ENCODE measurements at regions not wholly inside any gene's neighbourhood (a gene's known extent, or its start where the extent isn't known, plus 50 kb on each side); places are given as distances from the start of the nearest gene placed in this dataset.

DNA sequence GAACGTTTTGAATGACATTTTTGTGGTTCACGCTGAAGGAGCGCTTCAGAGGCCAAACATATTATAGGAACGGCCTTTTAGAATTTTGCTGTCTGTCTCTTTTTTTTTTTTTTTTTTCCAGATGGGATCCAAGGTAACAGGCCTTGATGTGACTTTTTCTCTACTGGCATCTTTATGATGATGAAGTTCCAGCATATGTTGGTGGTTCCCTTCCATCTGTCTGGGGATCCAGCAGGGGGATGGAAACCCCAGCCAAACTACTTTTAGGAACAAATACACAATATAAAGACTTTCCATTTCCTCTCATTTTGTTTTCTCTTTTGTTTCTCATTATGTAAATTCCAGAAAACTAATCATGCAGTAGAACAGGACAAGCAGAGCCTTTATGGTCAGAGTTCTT is 239.3 kb upstream of the PRICKLE1 start:
- TF ChIP-seq, protein P1, sequence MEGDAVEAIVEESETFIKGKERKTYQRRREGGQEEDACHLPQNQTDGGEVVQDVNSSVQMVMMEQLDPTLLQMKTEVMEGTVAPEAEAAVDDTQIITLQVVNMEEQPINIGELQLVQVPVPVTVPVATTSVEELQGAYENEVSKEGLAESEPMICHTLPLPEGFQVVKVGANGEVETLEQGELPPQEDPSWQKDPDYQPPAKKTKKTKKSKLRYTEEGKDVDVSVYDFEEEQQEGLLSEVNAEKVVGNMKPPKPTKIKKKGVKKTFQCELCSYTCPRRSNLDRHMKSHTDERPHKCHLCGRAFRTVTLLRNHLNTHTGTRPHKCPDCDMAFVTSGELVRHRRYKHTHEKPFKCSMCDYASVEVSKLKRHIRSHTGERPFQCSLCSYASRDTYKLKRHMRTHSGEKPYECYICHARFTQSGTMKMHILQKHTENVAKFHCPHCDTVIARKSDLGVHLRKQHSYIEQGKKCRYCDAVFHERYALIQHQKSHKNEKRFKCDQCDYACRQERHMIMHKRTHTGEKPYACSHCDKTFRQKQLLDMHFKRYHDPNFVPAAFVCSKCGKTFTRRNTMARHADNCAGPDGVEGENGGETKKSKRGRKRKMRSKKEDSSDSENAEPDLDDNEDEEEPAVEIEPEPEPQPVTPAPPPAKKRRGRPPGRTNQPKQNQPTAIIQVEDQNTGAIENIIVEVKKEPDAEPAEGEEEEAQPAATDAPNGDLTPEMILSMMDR (IDR thresholded peaks at IDR 0.05; ENCODE audit: insufficient read depth, low read depth, low read length): no peak
- no peak for TF ChIP-seq EZH2 (IDR thresholded peaks at IDR 0.05; ENCODE audit: insufficient read depth, low read length)
